GM21737 (cell line): ENCODE measurements at regions not wholly inside any gene's neighbourhood (a gene's known extent, or its start where the extent isn't known, plus 50 kb on each side); places are given as distances from the start of the nearest gene placed in this dataset.
"Not testable (repeated sequence)": the region's sequence is repeated elsewhere in the genome, so short reads cannot be mapped to it uniquely, and the experiment has no call there.

Experiments
- ATAC-seq: cut with Tn5 transposase; IDR thresholded peaks from one replicate; pipeline ENCODE4 v1.9.1; 2021; ENCODE audit warnings: mild to moderate bottlenecking, moderate library complexity; ENCODE audit not compliant: unreplicated experiment

GRCh38 chr6:15817100-15817499, 154.3 kb upstream of the DTNBP1 start:
- ATAC-seq: no peak

GRCh38 chr6:15816661-15817060, 153.8 kb upstream of the DTNBP1 start:
- no peak for ATAC-seq

DNA sequence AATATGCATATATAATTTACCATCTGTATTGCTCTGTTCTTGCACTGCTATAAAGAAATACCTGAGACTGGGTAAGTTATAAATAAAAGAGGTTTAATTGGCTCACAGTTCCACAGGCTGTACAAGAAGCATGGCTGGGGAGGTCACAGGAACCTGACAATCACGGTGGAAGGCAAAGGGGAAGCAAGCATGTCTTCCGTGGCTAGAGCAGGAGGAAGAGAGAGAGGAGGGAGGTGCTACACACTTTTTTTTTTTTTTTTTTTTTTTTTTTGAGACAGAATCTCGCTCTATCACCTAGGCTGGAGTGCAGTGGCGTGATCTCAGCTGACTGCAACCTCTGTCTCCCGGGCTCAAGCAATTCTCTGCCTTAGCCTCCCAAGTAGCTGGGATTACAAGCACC, 150.9 kb upstream of the DTNBP1 start:
- not testable (repeated sequence) for ATAC-seq

GRCh38 chr6:15811107-15811506, 148.3 kb upstream of the DTNBP1 start:
- ATAC-seq: no peak

GRCh38 chr6:15810618-15811017, 147.8 kb upstream of the DTNBP1 start:
- no peak for ATAC-seq

DNA sequence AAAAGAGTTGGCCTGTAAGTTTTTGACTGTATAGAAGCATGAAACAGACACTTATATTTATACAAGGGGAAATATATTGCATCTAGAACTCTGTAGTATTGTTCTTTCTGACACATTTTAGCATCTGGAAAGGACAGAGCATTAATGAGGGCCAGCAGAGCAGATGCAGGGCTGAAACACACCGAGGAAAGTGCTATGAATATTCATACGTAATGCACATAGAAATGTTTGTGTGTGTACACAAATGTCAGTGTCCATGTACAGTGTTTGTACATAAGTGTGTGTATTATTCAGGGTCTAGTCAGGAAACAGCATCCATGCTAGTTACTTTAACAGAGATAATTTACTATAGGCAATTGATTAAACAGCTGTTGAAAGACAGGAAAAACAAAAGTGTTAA, 146.5 kb upstream of the DTNBP1 start:
- ATAC-seq: no peak

- no peak for ATAC-seq
These were observed 141.6 kb upstream of the DTNBP1 start for GRCh38 chr6:15804164-15805154.

DNA sequence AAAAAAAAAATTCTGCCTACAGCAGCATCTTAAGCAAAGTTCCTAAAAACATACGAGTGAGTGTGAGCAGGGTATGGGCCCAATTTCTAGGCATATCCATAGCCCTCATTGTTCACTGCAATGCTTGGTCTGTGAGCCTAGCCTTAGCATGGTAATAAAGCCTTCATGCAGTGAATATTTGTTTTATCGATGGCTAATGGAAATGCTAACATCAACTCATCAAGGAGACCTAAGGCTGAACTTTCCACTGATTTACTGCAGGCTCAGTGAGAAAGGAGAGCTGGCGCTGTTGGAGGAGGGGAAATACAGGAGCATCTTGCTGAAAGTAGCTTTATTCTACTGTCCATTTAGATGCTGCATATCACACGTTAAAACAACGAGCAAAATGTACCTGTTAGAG, 139.6 kb upstream of the DTNBP1 start:
- no peak for ATAC-seq

DNA sequence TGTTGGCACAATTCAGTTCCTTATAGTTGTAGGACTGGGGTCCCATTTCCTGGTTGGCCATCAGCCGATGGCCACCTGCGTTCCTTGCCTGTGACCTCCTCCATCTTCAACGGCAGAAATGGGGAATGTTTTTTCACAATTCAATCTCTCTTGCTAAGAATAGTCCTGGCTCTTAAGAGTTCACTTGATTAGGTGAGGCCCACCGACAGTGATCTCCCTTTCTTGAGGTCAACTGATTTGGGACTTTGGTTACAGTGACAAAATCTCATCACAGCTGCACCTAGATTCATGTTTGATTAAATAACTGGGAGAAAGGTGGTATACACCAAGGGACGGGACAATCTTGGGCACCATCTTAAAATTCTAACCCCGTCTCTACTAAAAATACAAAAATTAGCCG, 139.1 kb upstream of the DTNBP1 start:
- no peak for ATAC-seq

- no peak for ATAC-seq
These were observed 138.2 kb upstream of the DTNBP1 start for GRCh38 chr6:15800841-15801617.

GRCh38 chr6:15798533-15799255, 135.9 kb upstream of the DTNBP1 start:
- no peak for ATAC-seq

DNA sequence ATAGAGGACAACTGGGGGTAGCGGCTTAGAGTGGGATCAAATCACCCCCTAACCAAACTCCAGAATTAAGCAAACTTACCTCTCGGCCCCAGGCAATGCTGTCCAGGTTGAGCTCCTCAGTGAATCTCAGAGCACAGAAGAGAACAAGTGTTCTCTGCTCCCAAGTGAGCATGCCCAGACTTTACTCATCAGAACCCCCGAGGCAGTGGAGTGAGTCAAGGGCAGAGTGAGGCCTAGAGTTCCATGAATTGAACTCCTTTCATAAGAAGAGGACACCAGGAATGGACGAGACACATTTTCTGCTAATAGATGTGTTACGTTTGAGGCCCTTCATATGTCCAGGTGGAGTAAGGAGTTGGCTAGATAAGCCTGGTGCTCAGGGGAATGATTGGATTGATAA, 134.0 kb upstream of the DTNBP1 start:
- no peak for ATAC-seq

- ATAC-seq: no peak
These were observed 133.4 kb upstream of the DTNBP1 start for GRCh38 chr6:15796130-15796771.

DNA sequence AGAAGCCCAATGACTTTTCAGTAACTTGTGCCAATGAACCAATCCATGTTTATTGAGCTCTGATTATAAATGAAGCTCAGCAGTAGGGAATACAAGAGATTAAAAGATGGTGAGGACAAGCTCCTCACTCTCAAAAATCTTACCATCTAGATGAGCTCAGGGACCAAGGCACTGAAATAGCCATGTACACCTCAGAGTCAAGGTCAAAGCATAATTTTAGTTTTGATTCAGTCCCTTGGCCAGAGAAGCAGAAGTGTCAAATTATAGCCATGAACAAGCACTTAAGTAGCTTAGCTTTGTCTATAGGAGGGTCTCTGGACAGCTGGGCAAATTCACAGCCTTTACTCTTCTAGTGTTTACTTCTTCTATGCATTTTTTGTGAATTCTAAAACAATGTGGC, 131.0 kb upstream of the DTNBP1 start:
- ATAC-seq: no peak

DNA sequence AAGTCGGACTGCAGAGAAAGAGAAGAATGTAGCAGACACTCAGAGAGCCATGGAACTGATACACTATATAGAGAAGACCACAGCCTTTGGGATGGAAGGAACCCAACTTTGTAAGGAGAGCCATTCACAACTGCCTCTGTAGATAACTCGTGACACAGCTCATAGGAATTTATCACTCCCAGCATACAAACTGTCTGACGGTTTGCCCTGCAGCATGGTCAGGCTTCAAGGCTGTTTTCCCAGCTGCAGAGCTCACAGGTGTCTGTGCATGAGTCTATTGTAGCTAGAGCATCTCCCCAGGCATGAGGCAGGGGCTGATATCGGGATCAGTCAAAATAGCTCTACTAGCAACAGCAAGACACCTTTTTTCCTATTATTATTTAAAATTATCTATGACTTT, 130.5 kb upstream of the DTNBP1 start:
- ATAC-seq: no peak

DNA sequence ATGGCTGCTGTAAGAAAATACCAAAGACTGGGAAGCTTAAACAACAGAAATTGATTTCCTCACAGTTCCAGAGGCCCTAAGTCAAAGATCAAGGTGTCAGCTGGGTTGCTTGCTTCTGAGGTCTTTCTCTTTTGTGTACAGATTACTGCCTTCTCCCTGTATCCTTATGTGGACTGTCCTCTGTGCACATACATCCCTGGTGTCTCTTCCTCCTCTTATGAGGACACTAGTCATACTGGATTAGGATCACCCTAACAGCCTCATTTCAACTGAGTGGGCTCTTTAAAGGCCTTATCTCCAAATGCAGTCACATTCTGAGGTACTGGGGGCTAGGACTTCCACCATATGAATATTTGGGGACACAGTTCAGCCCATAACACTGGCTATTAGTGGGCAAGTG, 130.0 kb upstream of the DTNBP1 start:
- no peak for ATAC-seq

- no peak for ATAC-seq
These were observed 128.8 kb upstream of the DTNBP1 start for GRCh38 chr6:15791448-15792181.

DNA sequence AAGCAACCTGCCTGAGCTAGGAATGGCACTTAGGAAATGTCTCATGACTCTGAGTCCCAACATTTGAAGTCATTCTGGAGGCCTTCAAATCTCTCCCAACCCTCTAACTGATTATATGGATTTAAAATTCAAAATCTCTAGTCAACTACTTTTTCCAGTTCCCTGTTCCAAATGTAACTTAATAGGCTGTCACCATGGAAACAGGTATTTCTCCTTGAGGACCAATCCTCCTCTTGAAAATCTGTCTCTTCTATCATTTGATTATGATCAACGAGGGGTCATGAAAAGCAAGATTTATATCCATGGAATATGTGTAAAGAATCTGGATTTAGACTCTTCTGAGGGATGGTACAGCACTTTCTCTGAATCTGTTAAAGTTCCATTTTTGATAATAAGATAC, 127.3 kb upstream of the DTNBP1 start:
- no peak for ATAC-seq

DNA sequence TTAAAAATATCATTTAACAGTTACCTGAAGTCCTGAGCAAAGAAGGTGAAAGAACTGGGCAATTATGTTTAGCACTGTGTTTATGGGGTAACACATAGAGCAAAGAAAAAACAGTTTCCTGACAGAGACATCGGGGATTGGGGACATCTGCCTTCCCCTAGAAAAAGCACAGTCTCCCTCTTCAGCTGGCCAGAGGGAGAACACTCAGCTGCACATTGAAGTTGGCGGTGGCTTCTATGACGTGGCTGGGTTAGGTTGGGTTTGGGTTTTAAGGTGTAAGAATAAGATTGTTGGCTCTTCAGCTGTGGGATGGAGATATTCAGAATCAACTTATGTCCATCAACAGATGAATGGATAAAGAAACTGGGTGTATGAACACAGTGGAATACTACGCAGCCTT, 124.0 kb upstream of the DTNBP1 start:
- no peak for ATAC-seq

- ATAC-seq: no peak
These were observed 120.7 kb upstream of the DTNBP1 start for GRCh38 chr6:15783484-15783883.
